MM.1S (cell line): ENCODE measurements at regions not wholly inside any gene's neighbourhood (a gene's known extent, or its start where the extent isn't known, plus 50 kb on each side); places are given as distances from the start of the nearest gene placed in this dataset.

Experiments
- DNase-seq: peaks from one replicate; pipeline ENCODE4 v3.0.0-alpha.2; 2015
- H2AFZ ChIP-seq: fragments of 300-600 bp; sonication (generic); 2 replicates; pipeline ENCODE4 v1.6.0; 2016; ENCODE audit warnings: antibody characterized with exemption, low read length
- H3F3A ChIP-seq: fragments of 300-600 bp; sonication (generic); 2 replicates; pipeline ENCODE4 v1.6.1; 2016; ENCODE audit warnings: mild to moderate bottlenecking, antibody characterized with exemption, low read length, moderate library complexity, mixed read lengths; ENCODE audit not compliant: insufficient read depth
- H3K27ac ChIP-seq: fragments of 300-600 bp; sonication (generic); 2 replicates; pipeline ENCODE4 v1.5.1; 2016; ENCODE audit warnings: mild to moderate bottlenecking, low read length
- H3K27me3 ChIP-seq: fragments of 300-600 bp; sonication (generic); replicated peaks from 2 replicates; pipeline ENCODE4 v1.6.0; 2016; ENCODE audit warnings: low read length; ENCODE audit not compliant: insufficient read depth
- H3K36me3 ChIP-seq: fragments of 300-600 bp; sonication (generic); replicated peaks from 2 replicates; pipeline ENCODE4 v1.6.1; 2016; ENCODE audit warnings: mild to moderate bottlenecking, low read length, mixed read lengths; ENCODE audit not compliant: insufficient read depth
- H3K4me1 ChIP-seq: fragments of 300-600 bp; sonication (generic); 2 replicates; pipeline ENCODE4 v1.6.1; 2016; ENCODE audit warnings: low read length, mixed read lengths
- H3K4me2 ChIP-seq: fragments of 300-600 bp; sonication (generic); 2 replicates; pipeline ENCODE4 v1.6.0; 2016; ENCODE audit warnings: low read depth, low read length
- H3K4me3 ChIP-seq: fragments of 300-600 bp; sonication (generic); 2 replicates; pipeline ENCODE4 v1.5.1; 2016; ENCODE audit warnings: low read length, mixed read lengths
- H3K79me2 ChIP-seq: fragments of 300-600 bp; sonication (generic); 2 replicates; pipeline ENCODE4 v1.6.1; 2016; ENCODE audit warnings: mixed run types, low read length, mixed read lengths
- H3K9ac ChIP-seq: fragments of 300-600 bp; sonication (generic); 2 replicates; pipeline ENCODE4 v1.6.1; 2016; ENCODE audit warnings: low read length, mixed read lengths
- H3K9me2 ChIP-seq: fragments of 300-600 bp; sonication (generic); replicated peaks from 2 replicates; pipeline ENCODE4 v1.6.1; 2016; ENCODE audit warnings: mild to moderate bottlenecking, low read length, mixed read lengths; ENCODE audit not compliant: insufficient read depth
- H3K9me3 ChIP-seq: fragments of 300-600 bp; sonication (generic); replicated peaks from 2 replicates; pipeline ENCODE4 v1.6.1; 2016; ENCODE audit warnings: mild to moderate bottlenecking, low read length, mixed read lengths; ENCODE audit not compliant: insufficient read depth
- H4K20me1 ChIP-seq: fragments of 300-600 bp; sonication (generic); 2 replicates; pipeline ENCODE4 v1.6.1; 2016; ENCODE audit warnings: mild to moderate bottlenecking, low read length, moderate library complexity, mixed read lengths; ENCODE audit not compliant: insufficient read depth
- CTCF ChIP-seq: fragments of 300-600 bp; sonication (generic); IDR thresholded peaks from 2 replicates; pipeline ENCODE4 v1.5.1; 2016; ENCODE audit warnings: antibody characterized with exemption, low read length, mixed read lengths
- EZH2 ChIP-seq: fragments of 300-600 bp; sonication (generic); optimal IDR thresholded peaks from 2 replicates; pipeline ENCODE3; 2017; ENCODE audit warnings: low read depth, mild to moderate bottlenecking, antibody characterized with exemption, low read length, mixed read lengths
- EZH2phosphoT487 ChIP-seq: fragments of 300-600 bp; sonication (generic); IDR thresholded peaks from 2 replicates; pipeline ENCODE4 v1.6.1; 2018; ENCODE audit warnings: antibody characterized with exemption, low read length

- Histone ChIP-seq H3K79me2 (no peaks in the 10 kb centered on the region), H3K4me1 (no peaks in the 10 kb centered on the region)
Observed at GRCh38 chr2:237194906-237195305, 109.2 kb downstream of the COPS8 start.

GRCh38 chr2:237195396-237196120 is 109.9 kb downstream of the COPS8 start:
- Histone ChIP-seq H3K36me3 (no peaks in the 10 kb centered on the region), H3K4me1 (no peaks in the 10 kb centered on the region), H3F3A (no peaks in the 10 kb centered on the region), H2AFZ (no peak overlapping the region), H3K79me2 (no peaks in the 10 kb centered on the region), H3K9me2 (no peaks in the 10 kb centered on the region), H3K4me3 (no peak overlapping the region), H3K27ac (no peak overlapping the region), H3K9me3 (no peaks in the 10 kb centered on the region), H3K4me2 (no peak overlapping the region), H3K27me3 (no peaks in the 10 kb centered on the region), H4K20me1 (no peaks in the 10 kb centered on the region), H3K9ac (no peak overlapping the region)
- TF ChIP-seq CTCF (no peak), EZH2 (no peak)
- no peak for DNase-seq

More at GRCh38 chr2:237194906-237195305, 109.2 kb downstream of the COPS8 start:
- H3K27ac ChIP-seq: no peak overlapping the region
- no peak overlapping the region for H3K4me3 ChIP-seq
- no peaks in the 10 kb centered on the region for H3K9me2 ChIP-seq
- H3K4me2 ChIP-seq: no peak overlapping the region
- no peak overlapping the region for H2AFZ ChIP-seq
- no peaks in the 10 kb centered on the region for H4K20me1 ChIP-seq
- no peaks in the 10 kb centered on the region for H3K9me3 ChIP-seq
- no peak for DNase-seq
- H3K9ac ChIP-seq: no peak overlapping the region
- H3F3A ChIP-seq: no peaks in the 10 kb centered on the region
- TF ChIP-seq EZH2 (no peak), CTCF (no peak), EZH2phosphoT487 (no peak)
- no peaks in the 10 kb centered on the region for H3K36me3 ChIP-seq
- H3K27me3 ChIP-seq: no peaks in the 10 kb centered on the region

GRCh38 chr2:237196409-237196808 is 110.7 kb downstream of the COPS8 start:
- H3K79me2 ChIP-seq: no peaks in the 10 kb centered on the region
- no peak overlapping the region for H3K4me3 ChIP-seq
- H3K27me3 ChIP-seq: no peaks in the 10 kb centered on the region
- H3K36me3 ChIP-seq: no peaks in the 10 kb centered on the region
- no peaks in the 10 kb centered on the region for H3K9me2 ChIP-seq
- no peaks in the 10 kb centered on the region for H3K9me3 ChIP-seq
- H2AFZ ChIP-seq: no peak overlapping the region
- DNase-seq: no peak
- no peak overlapping the region for H3K4me2 ChIP-seq
- H3K27ac ChIP-seq: no peak overlapping the region
- no peak overlapping the region for H3K9ac ChIP-seq
- TF ChIP-seq EZH2phosphoT487 (no peak), CTCF (no peak), EZH2 (no peak)
- H4K20me1 ChIP-seq: no peaks in the 10 kb centered on the region
- no peaks in the 10 kb centered on the region for H3K4me1 ChIP-seq
- no peaks in the 10 kb centered on the region for H3F3A ChIP-seq
